GM23338 (cell line): ENCODE measurements at regions not wholly inside any gene's neighbourhood (a gene's known extent, or its start where the extent isn't known, plus 50 kb on each side); places are given as distances from the start of the nearest gene placed in this dataset.

Experiments used
- ATAC-seq: fragments of 200-7000 bp; cut with Tn5 transposase; 3 replicates; pipeline ENCODE4 v1.9.1; 2020
- DNase-seq: peaks from one replicate; pipeline ENCODE4 v3.0.0-alpha.2; 2015; ENCODE audit warnings: low spot score
- H2AFZ ChIP-seq: fragments of 200-600 bp; sonication (generic); 2 replicates; pipeline ENCODE4 v1.8.0; 2016; ENCODE audit warnings: antibody characterized with exemption, mild to moderate bottlenecking, moderate library complexity
- H3F3A ChIP-seq: fragments of 200-600 bp; sonication (generic); replicated peaks from 2 replicates; pipeline ENCODE4 v1.8.0; 2017; ENCODE audit warnings: antibody characterized with exemption, mixed run types, low read depth
- H3K27ac ChIP-seq: fragments of 200-600 bp; sonication (generic); 2 replicates; pipeline ENCODE4 v1.6.1; 2016; ENCODE audit warnings: low read depth
- H3K27me3 ChIP-seq: fragments of 200-600 bp; sonication (generic); 2 replicates; pipeline ENCODE4 v1.8.0; 2016; ENCODE audit warnings: mild to moderate bottlenecking, mixed run types, moderate library complexity; ENCODE audit not compliant: insufficient read depth
- H3K36me3 ChIP-seq: fragments of 200-600 bp; sonication (generic); 2 replicates; pipeline ENCODE4 v1.8.0; 2016; ENCODE audit warnings: mild to moderate bottlenecking; ENCODE audit not compliant: insufficient read depth
- H3K4me1 ChIP-seq: fragments of 200-600 bp; sonication (generic); 2 replicates; pipeline ENCODE4 v1.8.0; 2016; ENCODE audit warnings: mild to moderate bottlenecking, moderate library complexity; ENCODE audit not compliant: insufficient read depth
- H3K4me2 ChIP-seq: fragments of 200-600 bp; sonication (generic); 2 replicates; pipeline ENCODE4 v1.7.1; 2017; ENCODE audit warnings: mixed run types
- H3K4me3 ChIP-seq: fragments of 200-600 bp; sonication (generic); 2 replicates; pipeline ENCODE4 v1.6.1; 2016; ENCODE audit warnings: mixed run types
- H3K79me2 ChIP-seq: fragments of 200-600 bp; sonication (generic); replicated peaks from 2 replicates; pipeline ENCODE4 v1.8.0; 2017; ENCODE audit warnings: mild to moderate bottlenecking; ENCODE audit not compliant: insufficient read depth
- H3K9me2 ChIP-seq: fragments of 200-600 bp; sonication (generic); 2 replicates; pipeline ENCODE4 v1.8.0; 2017; ENCODE audit not compliant: insufficient read depth
- H4K20me1 ChIP-seq: fragments of 200-600 bp; sonication (generic); replicated peaks from 2 replicates; pipeline ENCODE4 v1.8.0; 2017; ENCODE audit warnings: mild to moderate bottlenecking; ENCODE audit not compliant: insufficient read depth
- H3K27ac Mint-ChIP-seq: 2 replicates; pipeline ENCODE4 v1.8.0; 2020; ENCODE audit warnings: inconsistent platforms, mild to moderate bottlenecking, moderate library complexity, mixed read lengths
- H3K27me3 Mint-ChIP-seq: 3 replicates; pipeline ENCODE4 v1.8.0; 2022; ENCODE audit warnings: low read depth, mild to moderate bottlenecking, moderate library complexity, mixed read lengths, inconsistent platforms; ENCODE audit not compliant: insufficient read depth, poor library complexity
- H3K36me3 Mint-ChIP-seq: 3 replicates; pipeline ENCODE4 v1.8.0; 2021; ENCODE audit warnings: low read depth, mild to moderate bottlenecking, inconsistent platforms, moderate library complexity, mixed read lengths
- H3K4me1 Mint-ChIP-seq: 3 replicates; pipeline ENCODE4 v1.8.0; 2020; ENCODE audit warnings: mild to moderate bottlenecking, inconsistent platforms, mixed read lengths
- H3K4me3 Mint-ChIP-seq: 3 replicates; pipeline ENCODE4 v1.8.0; 2021; ENCODE audit warnings: moderate library complexity, mild to moderate bottlenecking, inconsistent platforms, mixed read lengths
- H3K9me3 Mint-ChIP-seq: 3 replicates; pipeline ENCODE4 v1.8.0; 2020; ENCODE audit warnings: moderate library complexity, mild to moderate bottlenecking, inconsistent platforms, mixed read lengths
- CREB1 ChIP-seq: fragments of 250-450 bp; sonication (Bioruptor Pico); IDR thresholded peaks from 2 replicates; pipeline ENCODE4 v1.5.0; 2020; ENCODE audit warnings: low read depth, mild to moderate bottlenecking, moderate library complexity
- EZH2 ChIP-seq: fragments of 200-600 bp; sonication (generic); IDR thresholded peaks from one replicate; pipeline ENCODE4 v1.8.0; 2017; ENCODE audit warnings: antibody characterized with exemption, mild to moderate bottlenecking, low read depth; ENCODE audit not compliant: unreplicated experiment
- EZH2phosphoT487 ChIP-seq: fragments of 200-600 bp; sonication (generic); IDR thresholded peaks from one replicate; pipeline ENCODE4 v1.8.1; 2018; ENCODE audit warnings: antibody characterized with exemption; ENCODE audit not compliant: unreplicated experiment
- JUNB ChIP-seq: IDR thresholded peaks from one replicate; pipeline ENCODE4 v1.6.1; 2016; ENCODE audit warnings: antibody characterized with exemption; ENCODE audit not compliant: unreplicated experiment
- POLR2AphosphoS5 ChIP-seq: IDR thresholded peaks from 2 replicates; pipeline ENCODE4 v1.6.1; 2016; ENCODE audit warnings: antibody characterized with exemption, low read depth
- STAT1 ChIP-seq: IDR thresholded peaks from one replicate; pipeline ENCODE4 v1.6.1; 2016; ENCODE audit warnings: antibody characterized with exemption; ENCODE audit not compliant: unreplicated experiment
- ZNF331 ChIP-seq: fragments of 250-450 bp; sonication (Bioruptor Pico); IDR thresholded peaks from 2 replicates; pipeline ENCODE4 v1.5.0; 2020; ENCODE audit warnings: low read depth, mild to moderate bottlenecking, moderate library complexity
- TF ChIP-seq, protein P1 (sequence below): fragments of 250-450 bp; sonication (Bioruptor Pico); IDR thresholded peaks from 2 replicates; pipeline ENCODE4 v1.5.0; 2020; ENCODE audit warnings: mild to moderate bottlenecking, moderate library complexity
- TF ChIP-seq, protein P2 (sequence below): IDR thresholded peaks from one replicate; pipeline ENCODE4 v1.6.1; 2018; ENCODE audit warnings: antibody characterized with exemption; ENCODE audit not compliant: unreplicated experiment
- TF ChIP-seq, protein P3 (sequence below): IDR thresholded peaks from 2 replicates; pipeline ENCODE4 v1.6.1; 2016; ENCODE audit warnings: antibody characterized with exemption

DNA sequence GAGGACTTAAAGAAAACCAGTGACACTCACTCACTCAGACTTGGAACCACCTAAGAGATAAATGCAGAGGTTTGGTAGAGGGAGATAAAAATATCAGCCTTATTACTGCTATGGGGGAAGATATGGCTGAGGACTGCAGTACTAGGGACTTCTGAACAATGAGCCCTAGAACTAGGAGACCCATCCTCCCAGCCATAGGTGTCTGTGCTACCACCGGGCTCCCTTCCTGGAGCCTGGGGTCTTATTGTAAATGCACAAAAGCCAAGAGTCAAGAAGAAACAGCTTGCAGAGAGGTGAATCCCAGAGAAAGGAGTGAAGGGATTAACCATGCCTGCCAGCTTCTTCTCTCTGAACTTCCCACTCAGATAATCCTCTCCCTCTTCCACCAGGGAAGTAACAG is 108.3 kb upstream of the AKR1E2 start (continued):
- TF ChIP-seq EZH2phosphoT487 = no peak
- TF ChIP-seq JUNB = no peak
- TF ChIP-seq, protein P1, sequence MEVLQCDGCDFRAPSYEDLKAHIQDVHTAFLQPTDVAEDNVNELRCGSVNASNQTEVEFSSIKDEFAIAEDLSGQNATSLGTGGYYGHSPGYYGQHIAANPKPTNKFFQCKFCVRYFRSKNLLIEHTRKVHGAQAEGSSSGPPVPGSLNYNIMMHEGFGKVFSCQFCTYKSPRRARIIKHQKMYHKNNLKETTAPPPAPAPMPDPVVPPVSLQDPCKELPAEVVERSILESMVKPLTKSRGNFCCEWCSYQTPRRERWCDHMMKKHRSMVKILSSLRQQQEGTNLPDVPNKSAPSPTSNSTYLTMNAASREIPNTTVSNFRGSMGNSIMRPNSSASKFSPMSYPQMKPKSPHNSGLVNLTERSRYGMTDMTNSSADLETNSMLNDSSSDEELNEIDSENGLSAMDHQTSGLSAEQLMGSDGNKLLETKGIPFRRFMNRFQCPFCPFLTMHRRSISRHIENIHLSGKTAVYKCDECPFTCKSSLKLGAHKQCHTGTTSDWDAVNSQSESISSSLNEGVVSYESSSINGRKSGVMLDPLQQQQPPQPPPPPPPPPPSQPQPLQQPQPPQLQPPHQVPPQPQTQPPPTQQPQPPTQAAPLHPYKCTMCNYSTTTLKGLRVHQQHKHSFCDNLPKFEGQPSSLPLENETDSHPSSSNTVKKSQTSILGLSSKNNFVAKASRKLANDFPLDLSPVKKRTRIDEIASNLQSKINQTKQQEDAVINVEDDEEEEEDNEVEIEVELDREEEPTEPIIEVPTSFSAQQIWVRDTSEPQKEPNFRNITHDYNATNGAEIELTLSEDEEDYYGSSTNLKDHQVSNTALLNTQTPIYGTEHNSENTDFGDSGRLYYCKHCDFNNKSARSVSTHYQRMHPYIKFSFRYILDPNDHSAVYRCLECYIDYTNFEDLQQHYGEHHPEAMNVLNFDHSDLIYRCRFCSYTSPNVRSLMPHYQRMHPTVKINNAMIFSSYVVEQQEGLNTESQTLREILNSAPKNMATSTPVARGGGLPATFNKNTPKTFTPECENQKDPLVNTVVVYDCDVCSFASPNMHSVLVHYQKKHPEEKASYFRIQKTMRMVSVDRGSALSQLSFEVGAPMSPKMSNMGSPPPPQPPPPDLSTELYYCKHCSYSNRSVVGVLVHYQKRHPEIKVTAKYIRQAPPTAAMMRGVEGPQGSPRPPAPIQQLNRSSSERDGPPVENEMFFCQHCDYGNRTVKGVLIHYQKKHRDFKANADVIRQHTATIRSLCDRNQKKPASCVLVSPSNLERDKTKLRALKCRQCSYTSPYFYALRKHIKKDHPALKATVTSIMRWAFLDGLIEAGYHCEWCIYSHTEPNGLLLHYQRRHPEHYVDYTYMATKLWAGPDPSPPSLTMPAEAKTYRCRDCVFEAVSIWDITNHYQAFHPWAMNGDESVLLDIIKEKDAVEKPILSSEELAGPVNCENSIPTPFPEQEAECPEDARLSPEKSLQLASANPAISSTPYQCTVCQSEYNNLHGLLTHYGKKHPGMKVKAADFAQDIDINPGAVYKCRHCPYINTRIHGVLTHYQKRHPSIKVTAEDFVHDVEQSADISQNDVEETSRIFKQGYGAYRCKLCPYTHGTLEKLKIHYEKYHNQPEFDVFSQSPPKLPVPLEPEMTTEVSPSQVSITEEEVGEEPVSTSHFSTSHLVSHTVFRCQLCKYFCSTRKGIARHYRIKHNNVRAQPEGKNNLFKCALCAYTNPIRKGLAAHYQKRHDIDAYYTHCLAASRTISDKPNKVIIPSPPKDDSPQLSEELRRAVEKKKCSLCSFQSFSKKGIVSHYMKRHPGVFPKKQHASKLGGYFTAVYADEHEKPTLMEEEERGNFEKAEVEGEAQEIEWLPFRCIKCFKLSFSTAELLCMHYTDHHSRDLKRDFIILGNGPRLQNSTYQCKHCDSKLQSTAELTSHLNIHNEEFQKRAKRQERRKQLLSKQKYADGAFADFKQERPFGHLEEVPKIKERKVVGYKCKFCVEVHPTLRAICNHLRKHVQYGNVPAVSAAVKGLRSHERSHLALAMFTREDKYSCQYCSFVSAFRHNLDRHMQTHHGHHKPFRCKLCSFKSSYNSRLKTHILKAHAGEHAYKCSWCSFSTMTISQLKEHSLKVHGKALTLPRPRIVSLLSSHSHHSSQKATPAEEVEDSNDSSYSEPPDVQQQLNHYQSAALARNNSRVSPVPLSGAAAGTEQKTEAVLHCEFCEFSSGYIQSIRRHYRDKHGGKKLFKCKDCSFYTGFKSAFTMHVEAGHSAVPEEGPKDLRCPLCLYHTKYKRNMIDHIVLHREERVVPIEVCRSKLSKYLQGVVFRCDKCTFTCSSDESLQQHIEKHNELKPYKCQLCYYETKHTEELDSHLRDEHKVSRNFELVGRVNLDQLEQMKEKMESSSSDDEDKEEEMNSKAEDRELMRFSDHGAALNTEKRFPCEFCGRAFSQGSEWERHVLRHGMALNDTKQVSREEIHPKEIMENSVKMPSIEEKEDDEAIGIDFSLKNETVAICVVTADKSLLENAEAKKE (CRISPR knock-in tag) = no peak
- TF ChIP-seq ZNF331 (CRISPR knock-in tag) = no peak
- no peak for TF ChIP-seq CREB1

DNA sequence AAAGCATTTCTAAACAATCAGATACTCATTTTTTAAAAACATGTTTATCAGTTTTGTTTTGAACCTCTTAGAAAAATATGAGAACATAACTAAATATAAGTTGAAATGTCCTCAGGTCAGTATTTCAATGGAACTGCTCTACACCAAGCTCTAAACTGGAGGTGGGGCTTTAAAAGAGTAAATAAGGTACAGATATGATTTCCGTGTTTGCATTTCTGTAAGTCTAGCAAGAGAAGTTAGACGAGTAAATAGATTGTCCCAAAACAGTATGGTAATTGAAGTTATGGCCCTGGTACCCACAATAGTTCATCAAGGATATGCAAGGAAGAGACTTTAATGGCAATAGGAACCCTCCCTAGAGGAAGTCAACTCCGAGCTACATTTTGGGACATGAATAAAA is 115.1 kb upstream of the AKR1E2 start:
- H4K20me1 ChIP-seq = no peaks in the 10 kb centered on the region
- H3K4me1 ChIP-seq = no peaks in the 10 kb centered on the region
- Mint-ChIP-seq H3K4me1 (no peaks in the 10 kb centered on the region), H3K36me3 (no peaks in the 10 kb centered on the region), H3K27me3 (peaks cover 1% of the 10 kb centered on the region), H3K4me3 (no peak overlapping the region), H3K9me3 (no peaks in the 10 kb centered on the region), H3K27ac (no peak overlapping the region)
- no peak overlapping the region for H2AFZ ChIP-seq
- H3K27ac ChIP-seq = no peak overlapping the region
- no peaks in the 10 kb centered on the region for H3K36me3 ChIP-seq
- no peaks in the 10 kb centered on the region for H3F3A ChIP-seq
- no peaks in the 10 kb centered on the region; the same call in 1 of the 2 replicates for H3K9me2 ChIP-seq
- H3K79me2 ChIP-seq = no peaks in the 10 kb centered on the region
- no peak overlapping the region for H3K4me2 ChIP-seq
- H3K4me3 ChIP-seq = no peak overlapping the region
- DNase-seq (no peak), ATAC-seq (no peak)
- no peaks in the 10 kb centered on the region for H3K27me3 ChIP-seq
- TF ChIP-seq, protein P2, sequence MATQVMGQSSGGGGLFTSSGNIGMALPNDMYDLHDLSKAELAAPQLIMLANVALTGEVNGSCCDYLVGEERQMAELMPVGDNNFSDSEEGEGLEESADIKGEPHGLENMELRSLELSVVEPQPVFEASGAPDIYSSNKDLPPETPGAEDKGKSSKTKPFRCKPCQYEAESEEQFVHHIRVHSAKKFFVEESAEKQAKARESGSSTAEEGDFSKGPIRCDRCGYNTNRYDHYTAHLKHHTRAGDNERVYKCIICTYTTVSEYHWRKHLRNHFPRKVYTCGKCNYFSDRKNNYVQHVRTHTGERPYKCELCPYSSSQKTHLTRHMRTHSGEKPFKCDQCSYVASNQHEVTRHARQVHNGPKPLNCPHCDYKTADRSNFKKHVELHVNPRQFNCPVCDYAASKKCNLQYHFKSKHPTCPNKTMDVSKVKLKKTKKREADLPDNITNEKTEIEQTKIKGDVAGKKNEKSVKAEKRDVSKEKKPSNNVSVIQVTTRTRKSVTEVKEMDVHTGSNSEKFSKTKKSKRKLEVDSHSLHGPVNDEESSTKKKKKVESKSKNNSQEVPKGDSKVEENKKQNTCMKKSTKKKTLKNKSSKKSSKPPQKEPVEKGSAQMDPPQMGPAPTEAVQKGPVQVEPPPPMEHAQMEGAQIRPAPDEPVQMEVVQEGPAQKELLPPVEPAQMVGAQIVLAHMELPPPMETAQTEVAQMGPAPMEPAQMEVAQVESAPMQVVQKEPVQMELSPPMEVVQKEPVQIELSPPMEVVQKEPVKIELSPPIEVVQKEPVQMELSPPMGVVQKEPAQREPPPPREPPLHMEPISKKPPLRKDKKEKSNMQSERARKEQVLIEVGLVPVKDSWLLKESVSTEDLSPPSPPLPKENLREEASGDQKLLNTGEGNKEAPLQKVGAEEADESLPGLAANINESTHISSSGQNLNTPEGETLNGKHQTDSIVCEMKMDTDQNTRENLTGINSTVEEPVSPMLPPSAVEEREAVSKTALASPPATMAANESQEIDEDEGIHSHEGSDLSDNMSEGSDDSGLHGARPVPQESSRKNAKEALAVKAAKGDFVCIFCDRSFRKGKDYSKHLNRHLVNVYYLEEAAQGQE = no peak
- TF ChIP-seq EZH2phosphoT487 = no peak
- TF ChIP-seq, protein P3, sequence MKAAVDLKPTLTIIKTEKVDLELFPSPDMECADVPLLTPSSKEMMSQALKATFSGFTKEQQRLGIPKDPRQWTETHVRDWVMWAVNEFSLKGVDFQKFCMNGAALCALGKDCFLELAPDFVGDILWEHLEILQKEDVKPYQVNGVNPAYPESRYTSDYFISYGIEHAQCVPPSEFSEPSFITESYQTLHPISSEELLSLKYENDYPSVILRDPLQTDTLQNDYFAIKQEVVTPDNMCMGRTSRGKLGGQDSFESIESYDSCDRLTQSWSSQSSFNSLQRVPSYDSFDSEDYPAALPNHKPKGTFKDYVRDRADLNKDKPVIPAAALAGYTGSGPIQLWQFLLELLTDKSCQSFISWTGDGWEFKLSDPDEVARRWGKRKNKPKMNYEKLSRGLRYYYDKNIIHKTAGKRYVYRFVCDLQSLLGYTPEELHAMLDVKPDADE = no peak
- TF ChIP-seq STAT1 = no peak
- no peak for TF ChIP-seq EZH2
- TF ChIP-seq JUNB = no peak
- TF ChIP-seq CREB1 = no peak
- TF ChIP-seq POLR2AphosphoS5 = no peak
- no peak for TF ChIP-seq ZNF331 (CRISPR knock-in tag)
